Type B pancreatic cell (in vitro differentiated cells): ENCODE measurements at regions not wholly inside any gene's neighbourhood (a gene's known extent, or its start where the extent isn't known, plus 50 kb on each side); places are given as distances from the start of the nearest gene placed in this dataset.

Source experiments
- DNase-seq: peaks from one replicate; pipeline ENCODE4 v3.0.0; 2021; ENCODE audit warnings: mixed read lengths; ENCODE audit not compliant: unreplicated experiment; ENCODE audit errors: extremely low spot score
- H3K27ac Mint-ChIP-seq: 2 replicates; pipeline ENCODE4 v1.8.0; 2021; ENCODE audit warnings: mild to moderate bottlenecking, mixed read lengths
- H3K27me3 Mint-ChIP-seq: 2 replicates; pipeline ENCODE4 v1.8.0; 2021; ENCODE audit warnings: mixed read lengths
- H3K36me3 Mint-ChIP-seq: 2 replicates; pipeline ENCODE4 v1.8.0; 2021; ENCODE audit warnings: mixed read lengths
- H3K4me1 Mint-ChIP-seq: one replicate; pipeline ENCODE4 v1.8.0; 2021; ENCODE audit warnings: mixed read lengths; ENCODE audit not compliant: unreplicated experiment
- H3K4me3 Mint-ChIP-seq: 2 replicates; pipeline ENCODE4 v1.8.0; 2021; ENCODE audit warnings: mild to moderate bottlenecking, mixed read lengths
- H3K9me3 Mint-ChIP-seq: 2 replicates; pipeline ENCODE4 v1.8.0; 2021; ENCODE audit warnings: mixed read lengths
- TF ChIP-seq, protein P1 (sequence below): fragments of 200-600 bp; sonication (generic); conservative IDR thresholded peaks from 2 replicates; pipeline ENCODE4 v1.5.0; 2021; ENCODE audit warnings: antibody characterized with exemption, mild to moderate bottlenecking

DNA sequence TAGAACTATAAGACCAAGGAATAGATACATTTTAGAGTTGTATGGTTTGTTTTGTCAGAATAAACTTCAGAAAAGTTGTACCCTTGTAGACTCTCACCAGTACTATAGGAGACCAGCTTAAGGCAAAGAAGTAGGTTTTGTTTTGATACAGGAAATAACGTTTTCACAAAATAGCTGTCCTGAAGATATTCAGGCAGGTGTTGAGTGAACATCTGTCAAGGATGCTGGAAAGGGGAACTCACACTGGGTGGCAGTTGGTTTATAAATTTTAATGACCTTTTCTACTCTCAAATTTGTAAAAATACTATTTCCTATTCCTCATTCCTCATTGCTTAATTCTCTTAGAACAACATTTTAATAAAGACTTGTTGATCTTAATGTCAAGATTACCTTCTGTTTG, 174.0 kb upstream of the MAN1A1 start:
- Mint-ChIP-seq H3K9me3 (no peaks in the 10 kb centered on the region), H3K36me3 (no peaks in the 10 kb centered on the region), H3K27ac (no peak overlapping the region), H3K27me3 (peaks cover 9% of the 10 kb centered on the region), H3K4me1 (peaks cover 6% of the 10 kb centered on the region), H3K4me3 (no peak overlapping the region)
- TF ChIP-seq, protein P1, sequence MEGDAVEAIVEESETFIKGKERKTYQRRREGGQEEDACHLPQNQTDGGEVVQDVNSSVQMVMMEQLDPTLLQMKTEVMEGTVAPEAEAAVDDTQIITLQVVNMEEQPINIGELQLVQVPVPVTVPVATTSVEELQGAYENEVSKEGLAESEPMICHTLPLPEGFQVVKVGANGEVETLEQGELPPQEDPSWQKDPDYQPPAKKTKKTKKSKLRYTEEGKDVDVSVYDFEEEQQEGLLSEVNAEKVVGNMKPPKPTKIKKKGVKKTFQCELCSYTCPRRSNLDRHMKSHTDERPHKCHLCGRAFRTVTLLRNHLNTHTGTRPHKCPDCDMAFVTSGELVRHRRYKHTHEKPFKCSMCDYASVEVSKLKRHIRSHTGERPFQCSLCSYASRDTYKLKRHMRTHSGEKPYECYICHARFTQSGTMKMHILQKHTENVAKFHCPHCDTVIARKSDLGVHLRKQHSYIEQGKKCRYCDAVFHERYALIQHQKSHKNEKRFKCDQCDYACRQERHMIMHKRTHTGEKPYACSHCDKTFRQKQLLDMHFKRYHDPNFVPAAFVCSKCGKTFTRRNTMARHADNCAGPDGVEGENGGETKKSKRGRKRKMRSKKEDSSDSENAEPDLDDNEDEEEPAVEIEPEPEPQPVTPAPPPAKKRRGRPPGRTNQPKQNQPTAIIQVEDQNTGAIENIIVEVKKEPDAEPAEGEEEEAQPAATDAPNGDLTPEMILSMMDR: no peak
- DNase-seq: no peak

GRCh38 chr6:119521251-119521650, 171.7 kb upstream of the MAN1A1 start:
- peaks cover 10% of the 10 kb centered on the region for H3K27me3 Mint-ChIP-seq
- no peaks in the 10 kb centered on the region for H3K9me3 Mint-ChIP-seq

DNA sequence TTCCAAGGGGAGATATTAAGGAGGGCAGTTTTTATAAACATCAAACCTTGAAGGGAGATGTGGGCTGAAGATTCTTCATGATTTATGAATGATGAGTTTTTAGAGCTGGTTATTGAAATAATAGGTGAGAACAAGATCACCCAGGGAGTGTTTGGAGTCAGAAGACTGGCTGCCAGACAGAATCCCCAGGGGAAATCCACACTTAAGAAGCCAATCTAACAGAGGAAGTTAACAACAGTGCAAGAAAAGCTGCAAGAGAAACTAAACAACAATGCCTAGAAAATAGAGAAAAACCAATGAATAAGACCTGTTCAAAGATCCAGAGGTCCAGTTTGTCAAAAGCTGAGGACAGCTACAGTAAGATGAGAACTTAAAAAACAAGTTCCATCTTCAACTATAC, 167.9 kb upstream of the MAN1A1 start:
- Mint-ChIP-seq H3K4me1 (no peaks in the 10 kb centered on the region), H3K4me3 (no peak overlapping the region), H3K27ac (no peak overlapping the region), H3K36me3 (no peaks in the 10 kb centered on the region), H3K9me3 (no peaks in the 10 kb centered on the region), H3K27me3 (peaks cover 14% of the 10 kb centered on the region)
- TF ChIP-seq, protein P1: no peak
- DNase-seq: no peak

More at GRCh38 chr6:119521251-119521650, 171.7 kb upstream of the MAN1A1 start:
- Mint-ChIP-seq H3K27ac (no peak overlapping the region), H3K4me1 (no peaks in the 10 kb centered on the region), H3K36me3 (no peaks in the 10 kb centered on the region), H3K4me3 (no peak overlapping the region)
- no peak for DNase-seq
- TF ChIP-seq, protein P1: no peak

GRCh38 chr6:119514345-119514744, 164.8 kb upstream of the MAN1A1 start:
- Mint-ChIP-seq H3K36me3 (no peaks in the 10 kb centered on the region), H3K4me3 (no peak overlapping the region), H3K27me3 (peaks cover 14% of the 10 kb centered on the region), H3K27ac (no peak overlapping the region), H3K4me1 (no peaks in the 10 kb centered on the region), H3K9me3 (no peaks in the 10 kb centered on the region)
- TF ChIP-seq, protein P1: no peak
- no peak for DNase-seq

DNA sequence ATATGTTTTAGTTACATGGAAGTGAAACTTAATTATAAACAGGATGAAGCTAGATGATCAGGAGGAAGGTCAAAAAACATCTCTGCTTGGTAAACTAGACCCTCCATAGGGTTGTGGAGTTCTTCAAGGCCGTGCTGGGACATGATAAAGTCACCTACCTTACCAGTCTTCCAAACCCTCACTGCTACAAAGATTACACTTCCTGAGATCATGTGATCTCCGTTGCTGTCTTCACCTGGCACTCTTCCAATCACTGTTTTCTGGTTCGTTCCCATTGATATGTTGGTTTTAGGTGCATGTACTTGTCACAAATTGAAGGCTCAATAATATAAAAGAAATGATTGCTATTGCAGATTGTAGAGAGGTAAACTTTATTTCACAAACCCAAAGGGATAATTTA, 161.5 kb upstream of the MAN1A1 start:
- Mint-ChIP-seq H3K27ac (no peak overlapping the region), H3K4me3 (no peak overlapping the region), H3K4me1 (no peaks in the 10 kb centered on the region), H3K36me3 (no peaks in the 10 kb centered on the region), H3K9me3 (no peaks in the 10 kb centered on the region), H3K27me3 (peaks cover 10% of the 10 kb centered on the region)
- DNase-seq: no peak
- TF ChIP-seq, protein P1: no peak

GRCh38 chr6:119510246-119510645, 160.7 kb upstream of the MAN1A1 start:
- TF ChIP-seq, protein P1: no peak
- no peak overlapping the region for H3K27ac Mint-ChIP-seq
- H3K4me3 Mint-ChIP-seq: no peak overlapping the region
- peaks cover 10% of the 10 kb centered on the region for H3K27me3 Mint-ChIP-seq
- H3K9me3 Mint-ChIP-seq: no peaks in the 10 kb centered on the region
- H3K36me3 Mint-ChIP-seq: no peaks in the 10 kb centered on the region
- no peak for DNase-seq
- H3K4me1 Mint-ChIP-seq: no peaks in the 10 kb centered on the region
